Muscle of leg (tissue), 3 donors: ENCODE measurements at regions not wholly inside any gene's neighbourhood (a gene's known extent, or its start where the extent isn't known, plus 50 kb on each side); places are given as distances from the start of the nearest gene placed in this dataset.
A peak's percentile ranks its signal among the peaks of the same experiment; 100 is the strongest.
"Not testable (repeated sequence)": the region's sequence is repeated elsewhere in the genome, so short reads cannot be mapped to it uniquely, and the experiment has no call there.

ENCODE experiments used
- DNase-seq: peaks from one replicate; pipeline ENCODE4 v3.0.0; 2013
- H3K27ac ChIP-seq: one replicate; pipeline ENCODE4 v1.5.1; 2013; ENCODE audit warnings: mild to moderate bottlenecking, low read length, control low read depth
- H3K27me3 ChIP-seq: one replicate; pipeline ENCODE4 v1.6.1; 2013; ENCODE audit warnings: low read length; ENCODE audit not compliant: control insufficient read depth, insufficient read depth
- H3K36me3 ChIP-seq: one replicate; pipeline ENCODE4 v1.6.1; 2013; ENCODE audit warnings: low read length; ENCODE audit not compliant: control insufficient read depth, insufficient read depth
- H3K4me1 ChIP-seq: one replicate; pipeline ENCODE4 v1.6.1; 2013; ENCODE audit warnings: low read length; ENCODE audit not compliant: control insufficient read depth, insufficient read depth
- H3K4me3 ChIP-seq: one replicate; pipeline ENCODE4 v1.5.1; 2013; ENCODE audit warnings: low read length, control low read depth
- H3K9me3 ChIP-seq: replicated peaks from 2 replicates; pipeline ENCODE4 v1.6.1; 2013; ENCODE audit warnings: low read depth, low read length; ENCODE audit not compliant: control insufficient read depth
- WGBS: methylation state at CpG from one replicate; pipeline ENCODE4 v1.1.5; 2013; ENCODE audit warnings: missing lambda C conversion rate; ENCODE audit not compliant: insufficient coverage; 5-methylcytosine and 5-hydroxymethylcytosine counted together

DNA sequence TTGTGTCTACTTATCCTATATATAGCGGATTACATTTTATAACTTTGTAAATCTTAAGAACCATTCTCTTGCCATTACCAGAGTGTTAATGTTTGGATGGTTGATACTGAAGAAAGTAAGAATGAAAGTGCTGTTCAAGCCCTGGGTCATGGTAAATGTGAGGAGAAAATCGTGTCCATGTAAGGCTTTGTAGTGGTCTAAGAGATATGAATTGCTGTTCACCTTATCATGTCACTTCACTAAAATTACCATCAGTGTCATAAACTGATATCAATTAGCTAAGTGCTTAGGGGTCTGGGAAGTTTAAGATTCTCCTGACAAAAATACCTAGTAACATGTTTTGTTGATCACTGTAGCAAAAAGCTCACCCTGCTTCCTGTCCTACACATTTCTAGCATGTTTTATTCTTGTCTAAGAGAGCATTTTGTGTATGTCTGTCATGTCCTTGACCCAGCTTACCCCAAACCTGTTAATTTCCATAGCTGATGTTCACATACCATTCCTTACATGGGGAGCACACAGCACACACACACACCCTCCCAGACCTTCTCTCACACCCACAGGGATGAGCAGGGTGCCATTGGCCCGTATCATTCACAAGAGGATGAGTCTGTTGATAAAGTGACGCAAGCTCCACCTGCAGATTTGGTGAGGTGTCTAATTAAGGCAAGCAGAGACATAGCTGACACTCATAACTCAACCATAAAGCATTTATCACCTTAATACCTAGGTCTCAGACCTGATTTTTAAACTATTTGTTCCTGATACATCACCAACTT lies 125.1 kb upstream of the PAM start:
- DNase-seq, result no peak
- no peaks in the 10 kb centered on the region for H3K9me3 ChIP-seq
- no peak overlapping the region for H3K4me3 ChIP-seq
- no peaks in the 10 kb centered on the region for H3K36me3 ChIP-seq
- H3K4me1 ChIP-seq, result no peaks in the 10 kb centered on the region
- no CpG with 5 or more reads among the region's 4 CpGs for whole genome bisulfite sequencing
- H3K27me3 ChIP-seq, result no peaks in the 10 kb centered on the region
- no peak overlapping the region for H3K27ac ChIP-seq

DNA sequence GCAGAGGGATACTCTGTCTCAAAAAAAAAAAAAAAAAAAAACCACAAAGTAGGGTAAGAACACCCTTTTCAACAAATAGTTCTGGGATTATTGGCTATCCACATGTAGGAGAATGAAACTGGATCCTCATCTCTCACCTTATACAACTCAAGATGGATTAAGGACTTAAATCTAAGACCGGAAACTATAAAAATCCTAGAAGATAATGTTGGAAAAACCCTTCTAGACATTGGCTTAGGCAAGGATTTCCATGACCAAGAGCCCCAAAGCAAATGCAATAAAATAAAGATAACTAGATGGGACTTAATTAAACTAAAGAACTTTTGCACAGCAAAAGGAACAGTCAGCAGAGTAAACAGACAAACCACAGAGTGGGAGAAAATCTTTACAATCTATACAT lies 119.7 kb upstream of the PAM start:
- no CpG with 5 or more reads among the region's 1 CpG for WGBS
- H3K9me3 ChIP-seq, H3K4me3 ChIP-seq, H3K27me3 ChIP-seq, H3K4me1 ChIP-seq, DNase-seq, H3K27ac ChIP-seq, H3K36me3 ChIP-seq: not testable (repeated sequence)

DNA sequence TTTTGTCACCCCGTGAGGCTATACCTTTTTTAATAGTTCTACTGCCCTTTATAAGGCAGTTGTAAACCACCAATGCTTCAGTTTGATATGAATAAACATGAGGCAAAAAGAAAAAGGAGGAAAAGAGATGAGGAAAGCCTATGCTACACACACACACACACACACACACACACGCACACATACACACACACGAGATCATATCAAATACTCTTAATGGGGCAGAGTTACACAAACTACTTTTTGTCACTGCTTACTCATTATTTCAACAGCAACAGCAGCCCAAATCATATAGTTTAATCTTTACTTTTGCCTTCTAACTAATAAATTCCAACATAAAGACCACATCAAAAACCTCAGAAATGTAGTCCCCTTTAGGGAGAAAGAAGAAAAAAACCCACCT lies 116.8 kb upstream of the PAM start:
- Histone ChIP-seq H3K27me3 (no peaks in the 10 kb centered on the region), H3K9me3 (peaks cover 2% of the 10 kb centered on the region), H3K36me3 (no peaks in the 10 kb centered on the region), H3K27ac (no peak overlapping the region), H3K4me3 (no peak overlapping the region), H3K4me1 (no peaks in the 10 kb centered on the region)
- no CpG with 5 or more reads among the region's 3 CpGs for WGBS
- DNase-seq, result no peak

DNA sequence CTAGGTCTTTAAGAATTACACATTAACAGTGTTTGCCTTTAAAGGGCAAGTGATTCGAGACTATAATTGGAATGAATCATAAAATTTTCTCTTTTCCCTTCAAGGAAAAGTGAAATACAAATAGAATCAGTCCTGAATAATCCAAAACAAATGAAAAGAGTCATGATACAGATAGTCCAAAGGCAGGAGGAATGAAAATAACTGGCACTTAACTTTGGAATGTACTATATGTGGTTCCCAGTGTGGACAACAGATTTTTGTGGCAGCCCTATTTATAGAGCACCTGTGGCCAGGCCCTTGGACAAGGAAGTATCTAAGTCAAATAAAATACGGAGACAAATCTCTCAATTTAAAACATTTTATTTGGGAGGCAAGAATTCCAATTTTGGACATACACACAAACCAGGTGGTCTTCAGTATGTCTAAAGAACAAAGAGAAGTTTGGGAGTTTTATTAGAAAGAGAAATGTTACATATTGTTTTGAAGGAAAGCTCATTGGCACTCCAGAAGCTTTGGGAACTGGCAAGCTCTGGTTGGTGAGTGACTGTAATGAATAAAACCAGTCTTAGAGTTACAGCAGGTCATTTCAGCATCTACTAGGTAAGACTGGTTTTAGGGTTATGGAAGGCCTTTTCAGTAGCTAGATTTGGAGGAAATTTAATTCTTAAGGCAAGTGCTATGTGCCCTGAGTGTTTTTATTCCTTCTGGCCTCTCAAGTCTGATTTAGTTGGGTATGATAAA lies 116.0 kb upstream of the PAM start:
- Histone ChIP-seq H3K4me1 (no peaks in the 10 kb centered on the region), H3K9me3 (peaks cover 2% of the 10 kb centered on the region), H3K4me3 (no peak overlapping the region), H3K36me3 (no peaks in the 10 kb centered on the region), H3K27ac (no peak overlapping the region), H3K27me3 (no peaks in the 10 kb centered on the region)
- DNase-seq, result no peak
- WGBS, result no CpG with 5 or more reads among the region's 2 CpGs

DNA sequence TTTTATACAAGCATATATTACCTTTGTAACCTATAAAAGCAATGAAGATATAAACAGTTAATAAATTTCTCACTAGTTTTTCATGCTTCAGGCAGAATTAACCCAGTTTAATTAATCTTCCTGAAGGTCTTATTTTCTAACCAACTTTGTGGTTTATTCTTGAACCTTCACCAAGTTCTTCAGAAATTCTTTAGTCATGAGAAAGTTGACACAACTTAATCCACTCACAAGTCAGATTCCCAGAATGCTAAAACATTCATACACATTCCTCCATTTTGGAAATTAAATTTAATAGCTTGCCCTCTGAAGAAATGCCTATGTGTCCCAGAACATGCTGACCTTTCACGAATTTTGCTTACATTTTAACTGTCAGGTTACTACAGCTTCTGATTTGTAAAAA lies 105.4 kb upstream of the PAM start:
- no peaks in the 10 kb centered on the region for H3K9me3 ChIP-seq
- DNase-seq, result no peak
- no peak overlapping the region for H3K27ac ChIP-seq
- H3K4me1 ChIP-seq, result no peaks in the 10 kb centered on the region
- H3K4me3 ChIP-seq, result no peak overlapping the region
- no peaks in the 10 kb centered on the region for H3K27me3 ChIP-seq
- WGBS, result 80% methylated on average over 1 of the region's 1 CpG
- no peaks in the 10 kb centered on the region for H3K36me3 ChIP-seq

DNA sequence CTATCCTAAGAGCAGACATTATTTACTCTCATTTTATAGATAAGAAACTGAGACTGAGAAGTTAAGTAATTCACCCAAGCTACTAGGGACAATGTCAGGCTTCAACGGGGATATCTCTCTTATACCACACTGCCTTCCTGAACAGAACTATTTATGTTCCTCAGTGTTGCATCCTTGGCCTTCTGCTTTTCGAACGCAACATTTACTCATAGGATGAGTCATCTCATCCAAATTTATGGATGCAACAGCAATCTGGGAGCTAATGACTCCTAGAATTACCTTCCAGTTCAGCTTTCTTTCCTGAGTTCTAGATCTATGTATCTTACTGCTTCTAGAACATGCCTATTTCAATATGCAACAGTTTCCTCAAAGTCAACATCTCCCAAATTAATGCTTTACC lies 103.6 kb upstream of the PAM start:
- Histone ChIP-seq H3K36me3 (no peaks in the 10 kb centered on the region), H3K9me3 (no peaks in the 10 kb centered on the region), H3K4me1 (no peaks in the 10 kb centered on the region), H3K4me3 (no peak overlapping the region), H3K27ac (no peak overlapping the region), H3K27me3 (no peaks in the 10 kb centered on the region)
- no peak for DNase-seq
- 94% methylated on average over 3 of the region's 3 CpGs for WGBS

DNA sequence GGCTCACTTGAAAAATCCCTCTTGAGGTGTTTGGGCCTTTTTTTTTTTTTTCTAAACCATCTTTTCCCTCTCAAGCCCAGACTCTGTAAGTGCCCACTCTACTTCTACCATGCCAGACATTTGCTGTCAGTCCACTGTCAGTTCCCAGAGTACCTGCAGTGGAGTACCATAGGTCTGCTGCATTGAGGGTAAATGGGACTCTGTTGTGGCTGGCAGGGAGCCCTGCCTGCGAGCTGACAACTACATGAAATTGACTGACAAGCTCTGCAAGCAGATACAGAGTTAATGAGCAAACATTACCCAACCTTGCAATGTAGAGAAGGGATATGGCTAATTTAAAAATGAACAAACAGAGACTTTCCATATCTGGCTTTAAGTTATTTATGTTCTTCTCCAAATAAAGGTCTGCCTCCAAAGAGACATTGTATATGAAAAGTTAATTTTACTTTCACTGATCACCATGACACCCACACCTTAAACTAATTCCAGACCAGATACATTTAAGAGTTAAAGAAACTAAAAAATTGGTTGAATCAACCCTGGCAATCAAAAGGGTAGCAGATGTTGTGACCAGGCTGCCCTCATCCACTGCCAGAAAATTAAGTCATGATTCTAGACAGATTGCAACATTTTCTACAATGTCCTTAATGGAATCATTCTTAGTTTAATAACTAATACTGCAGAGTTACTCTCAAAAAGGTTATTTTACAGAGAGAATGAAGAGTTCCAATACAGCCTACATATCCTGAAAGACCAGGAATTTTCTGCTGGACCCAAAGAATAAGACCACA lies 100.4 kb upstream of the PAM start:
- Histone ChIP-seq H3K9me3 (no peaks in the 10 kb centered on the region), H3K27ac (no peak overlapping the region), H3K4me1 (no peaks in the 10 kb centered on the region), H3K36me3 (no peaks in the 10 kb centered on the region), H3K27me3 (no peaks in the 10 kb centered on the region), H3K4me3 (no peak overlapping the region)
- no peak for DNase-seq
- WGBS, result no CpG with 5 or more reads among the region's 1 CpG

DNA sequence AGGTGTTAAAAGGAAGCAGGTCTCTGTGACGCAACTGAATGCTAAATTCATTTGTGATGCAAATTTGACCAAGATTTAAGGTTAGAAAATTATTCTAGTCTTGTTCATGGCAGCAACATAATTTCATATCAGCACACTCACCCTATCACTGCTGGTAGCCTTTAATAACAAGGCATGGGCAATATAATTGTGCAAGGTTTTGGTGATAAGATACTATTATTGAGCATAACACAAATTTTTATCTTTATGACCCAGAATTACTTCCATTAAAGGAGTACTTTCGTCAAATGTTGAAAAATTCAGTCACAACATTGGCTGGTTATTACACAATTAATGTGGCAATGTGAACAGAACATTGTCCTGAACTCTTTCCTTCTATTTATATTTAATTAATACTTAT lies 96.0 kb upstream of the PAM start:
- WGBS, result no CpG with 5 or more reads among the region's 2 CpGs

DNA sequence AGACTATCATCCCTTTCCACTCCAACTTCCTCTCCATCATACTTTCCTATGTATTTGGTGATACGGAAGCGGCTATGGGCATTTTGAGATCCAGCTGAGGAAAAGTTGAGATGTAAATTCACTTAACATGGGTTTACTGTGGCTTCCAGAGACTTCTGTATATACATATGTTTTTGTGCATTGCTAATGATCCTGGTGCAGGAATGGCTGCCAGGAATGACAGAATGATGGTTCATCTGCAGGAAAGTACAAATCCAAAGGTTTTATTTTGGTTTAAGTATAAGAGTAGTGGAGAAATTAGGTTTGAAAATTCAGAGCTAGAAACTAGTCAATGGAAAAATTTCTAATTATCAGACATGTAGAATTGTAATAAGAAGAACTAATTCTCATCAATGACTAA lies 95.0 kb upstream of the PAM start:
- DNase-seq, result peak; percentile 25
- no peaks in the 10 kb centered on the region for H3K27me3 ChIP-seq
- WGBS, result 80% methylated on average over 1 of the region's 2 CpGs

More for the DNA sequence above, 96.0 kb upstream of the PAM start:
- Histone ChIP-seq H3K4me3 (no peak overlapping the region), H3K4me1 (no peaks in the 10 kb centered on the region), H3K36me3 (no peaks in the 10 kb centered on the region), H3K27ac (no peak overlapping the region), H3K9me3 (no peaks in the 10 kb centered on the region), H3K27me3 (no peaks in the 10 kb centered on the region)
- DNase-seq, result no peak

More for the DNA sequence above, 95.0 kb upstream of the PAM start:
- Histone ChIP-seq H3K9me3 (no peaks in the 10 kb centered on the region), H3K4me3 (no peak overlapping the region), H3K27ac (no peak overlapping the region), H3K4me1 (no peaks in the 10 kb centered on the region), H3K36me3 (no peaks in the 10 kb centered on the region)
